PC-9 (cell line): ENCODE measurements at regions not wholly inside any gene's neighbourhood (a gene's known extent, or its start where the extent isn't known, plus 50 kb on each side); places are given as distances from the start of the nearest gene placed in this dataset.

Experiments
- BruUV-seq: library from RNA; stranded (reverse); fragments of 400-500 nt; replicated peaks from 2 replicates; lab custom pipeline; 2021; lab: Mats Ljungman, UMichigan
- CTCF ChIA-PET: fragments of 300-600 bp; sonication (Branson Sonifier 250); formaldehyde crosslinking; loops from one replicate; lab custom pipeline; 2022; ENCODE audit warnings: antibody characterized with exemption; lab: Charles Lee
- POLR2A ChIA-PET: fragments of 300-600 bp; sonication (Branson Sonifier 250); formaldehyde crosslinking; loops from one replicate; lab custom pipeline; 2022; ENCODE audit warnings: antibody characterized with exemption; ENCODE audit not compliant: unreplicated experiment; lab: Charles Lee
- DNase-seq, 2 experiments: peaks; one replicate each; pipeline versions ENCODE4 v3.0.0 to v3.0.0-alpha.2; 2015 to 2022; ENCODE audit warnings: mixed read lengths in 1 of 2
- H2AFZ ChIP-seq: fragments of 200-600 bp; sonication (generic); 2 replicates; pipeline ENCODE4 v1.8.1; 2017; ENCODE audit warnings: antibody characterized with exemption
- H3F3A ChIP-seq: fragments of 200-600 bp; sonication (generic); 2 replicates; pipeline ENCODE4 v1.8.1; 2017; ENCODE audit warnings: antibody characterized with exemption, mild to moderate bottlenecking, low read depth; ENCODE audit not compliant: insufficient read depth
- H3K27ac ChIP-seq: fragments of 200-600 bp; sonication (generic); 2 replicates; pipeline ENCODE4 v1.6.1; 2016; ENCODE audit warnings: mixed run types
- H3K27me3 ChIP-seq: fragments of 200-600 bp; sonication (generic); 2 replicates; pipeline ENCODE4 v1.6.1; 2016; ENCODE audit warnings: low read depth, mixed run types; ENCODE audit not compliant: insufficient read depth
- H3K36me3 ChIP-seq: fragments of 200-600 bp; sonication (generic); 2 replicates; pipeline ENCODE4 v1.6.1; 2016; ENCODE audit warnings: low read depth, mixed run types
- H3K4me1 ChIP-seq: fragments of 200-600 bp; sonication (generic); replicated peaks from 2 replicates; pipeline ENCODE4 v1.6.1; 2016; ENCODE audit warnings: mixed run types; ENCODE audit not compliant: insufficient read depth
- H3K4me2 ChIP-seq: fragments of 200-600 bp; sonication (generic); 2 replicates; pipeline ENCODE4 v1.6.1; 2017; ENCODE audit warnings: mixed run types
- H3K4me3 ChIP-seq: fragments of 200-600 bp; sonication (generic); 2 replicates; pipeline ENCODE4 v1.6.1; 2016; ENCODE audit warnings: mixed run types
- H3K79me2 ChIP-seq: fragments of 200-600 bp; sonication (generic); 2 replicates; pipeline ENCODE4 v1.6.1; 2017; ENCODE audit warnings: low read depth, mixed run types
- H3K9me2 ChIP-seq: fragments of 200-600 bp; sonication (generic); 2 replicates; pipeline ENCODE4 v1.8.1; 2017; ENCODE audit warnings: mild to moderate bottlenecking; ENCODE audit not compliant: insufficient read depth
- H3K9me3 ChIP-seq: fragments of 200-600 bp; sonication (generic); 2 replicates; pipeline ENCODE4 v1.8.1; 2016; ENCODE audit warnings: low read depth; ENCODE audit not compliant: insufficient read depth
- H4K20me1 ChIP-seq: fragments of 200-600 bp; sonication (generic); 2 replicates; pipeline ENCODE4 v1.8.1; 2017; ENCODE audit not compliant: insufficient read depth
- CTCF ChIP-seq: fragments of 200-600 bp; sonication (generic); conservative IDR thresholded peaks from 2 replicates; pipeline ENCODE4 v1.6.1; 2017; ENCODE audit warnings: mixed run types, antibody characterized with exemption, mild to moderate bottlenecking, moderate library complexity
- EZH2 ChIP-seq: fragments of 200-600 bp; sonication (generic); IDR thresholded peaks from 2 replicates; pipeline ENCODE4 v1.8.0; 2017; ENCODE audit warnings: antibody characterized with exemption, low read depth
- intact Hi-C: fragments of 100-400 bp; cut with micrococcal nuclease; formaldehyde crosslinking; loops from one replicate; pipeline ENCODE4 v1.10.0; 2022; ENCODE audit not compliant: unreplicated experiment

GRCh38 chr16:56073508-56073907 is 117.8 kb upstream of the GNAO1 start:
- Histone ChIP-seq H3K9me3 (no peaks in the 10 kb centered on the region), H3K4me3 (no peak overlapping the region), H3K4me2 (no peak overlapping the region), H4K20me1 (no peaks in the 10 kb centered on the region), H3K36me3 (no peaks in the 10 kb centered on the region), H3K4me1 (no peaks in the 10 kb centered on the region), H3K79me2 (no peaks in the 10 kb centered on the region), H2AFZ (no peak overlapping the region), H3F3A (no peaks in the 10 kb centered on the region), H3K27ac (no peak overlapping the region), H3K27me3 (no peaks in the 10 kb centered on the region), H3K9me2 (no peaks in the 10 kb centered on the region)
- intact Hi-C loops: no loop called here
- TF ChIP-seq EZH2 (no peak), CTCF (no peak)
- no TSS peak for BruUV-seq
- no peak for DNase-seq
- CTCF ChIA-PET: no interaction called here
- POLR2A ChIA-PET: no interaction called here

GRCh38 chr16:56072096-56072495 is 119.2 kb upstream of the GNAO1 start:
- no peak overlapping the region for H3K27ac ChIP-seq
- CTCF ChIA-PET: no interaction called here
- no peaks in the 10 kb centered on the region for H3F3A ChIP-seq
- POLR2A ChIA-PET: no interaction called here
- H3K27me3 ChIP-seq: no peaks in the 10 kb centered on the region; the same call in 1 of the 2 replicates
- no peaks in the 10 kb centered on the region for H3K9me3 ChIP-seq
- no peak overlapping the region for H3K4me2 ChIP-seq
- H3K9me2 ChIP-seq: no peaks in the 10 kb centered on the region
- intact Hi-C loops: no loop called here
- no peaks in the 10 kb centered on the region for H3K79me2 ChIP-seq
- no peak overlapping the region for H2AFZ ChIP-seq
- no peak for DNase-seq
- no peaks in the 10 kb centered on the region for H4K20me1 ChIP-seq
- H3K4me1 ChIP-seq: no peaks in the 10 kb centered on the region
- no peaks in the 10 kb centered on the region for H3K36me3 ChIP-seq
- H3K4me3 ChIP-seq: no peak overlapping the region
- no TSS peak for BruUV-seq
- TF ChIP-seq EZH2 (no peak), CTCF (no peak)

- Histone ChIP-seq H3K4me3 (no peak overlapping the region), H3F3A (no peaks in the 10 kb centered on the region), H3K27me3 (no peaks in the 10 kb centered on the region; the same call in 1 of the 2 replicates), H3K27ac (no peak overlapping the region), H3K9me3 (no peaks in the 10 kb centered on the region), H2AFZ (no peak overlapping the region), H3K4me2 (no peak overlapping the region), H4K20me1 (no peaks in the 10 kb centered on the region), H3K36me3 (no peaks in the 10 kb centered on the region), H3K4me1 (no peaks in the 10 kb centered on the region), H3K79me2 (no peaks in the 10 kb centered on the region), H3K9me2 (no peaks in the 10 kb centered on the region)
- TF ChIP-seq EZH2 (no peak), CTCF (no peak)
- BruUV-seq: no TSS peak
- intact Hi-C loops: no loop called here
- POLR2A ChIA-PET: no interaction called here
- DNase-seq: no peak
- CTCF ChIA-PET: no interaction called here
Observed at GRCh38 chr16:56068816-56069215, 122.5 kb upstream of the GNAO1 start.
